ES-I3 (cell line): ENCODE measurements at regions not wholly inside any gene's neighbourhood (a gene's known extent, or its start where the extent isn't known, plus 50 kb on each side); places are given as distances from the start of the nearest gene placed in this dataset.

Experiments used
- H3K36me3 ChIP-seq: 2 replicates; pipeline ENCODE4 v1.6.1; 2013; ENCODE audit warnings: mild to moderate bottlenecking, low read length, control low read depth, moderate library complexity; ENCODE audit not compliant: insufficient read depth
- H3K4me1 ChIP-seq: 2 replicates; pipeline ENCODE4 v1.6.1; 2013; ENCODE audit warnings: mild to moderate bottlenecking, control low read depth, low read length; ENCODE audit not compliant: insufficient read depth
- H3K9ac ChIP-seq: 2 replicates; pipeline ENCODE4 v1.6.1; 2013; ENCODE audit warnings: low read depth, mild to moderate bottlenecking, low read length, moderate library complexity
- H3K9me3 ChIP-seq: 2 replicates; pipeline ENCODE4 v1.6.1; 2013; ENCODE audit warnings: mild to moderate bottlenecking, low read length, moderate library complexity; ENCODE audit not compliant: control insufficient read depth, insufficient read depth

- Histone ChIP-seq H3K4me1 (no peaks in the 10 kb centered on the region), H3K9me3 (no peaks in the 10 kb centered on the region), H3K36me3 (no peaks in the 10 kb centered on the region), H3K9ac (no peak overlapping the region)
Observed at GRCh38 chr2:155203178-155203577, 504.7 kb downstream of the KCNJ3 start.

DNA sequence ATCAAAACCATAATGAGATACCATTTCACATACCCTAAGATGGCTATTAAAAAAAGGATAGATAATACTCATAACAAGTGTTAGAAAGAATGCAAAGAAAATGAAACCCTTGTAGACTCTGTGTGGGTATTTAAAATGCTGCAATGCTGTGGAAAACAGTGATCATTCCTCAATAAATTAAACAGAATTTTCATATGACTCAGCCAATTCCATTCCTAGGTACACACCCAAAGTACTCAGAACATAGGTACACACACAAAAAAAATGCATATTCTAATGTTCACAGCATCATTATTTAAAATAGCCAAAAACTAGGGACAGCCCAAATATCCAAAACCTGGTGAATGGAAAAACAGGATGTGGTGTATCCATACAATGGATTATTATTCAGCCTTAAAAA, 502.3 kb downstream of the KCNJ3 start:
- H3K4me1 ChIP-seq = no peaks in the 10 kb centered on the region
- H3K9ac ChIP-seq = no peak overlapping the region
- H3K9me3 ChIP-seq = no peaks in the 10 kb centered on the region
- no peaks in the 10 kb centered on the region for H3K36me3 ChIP-seq

- Histone ChIP-seq H3K4me1 (peaks cover 12% of the 10 kb centered on the region; the same call in 1 of the 2 replicates), H3K36me3 (no peaks in the 10 kb centered on the region), H3K9ac (no peak overlapping the region), H3K9me3 (no peaks in the 10 kb centered on the region)
Observed at GRCh38 chr2:155190342-155190741, 491.8 kb downstream of the KCNJ3 start.

DNA sequence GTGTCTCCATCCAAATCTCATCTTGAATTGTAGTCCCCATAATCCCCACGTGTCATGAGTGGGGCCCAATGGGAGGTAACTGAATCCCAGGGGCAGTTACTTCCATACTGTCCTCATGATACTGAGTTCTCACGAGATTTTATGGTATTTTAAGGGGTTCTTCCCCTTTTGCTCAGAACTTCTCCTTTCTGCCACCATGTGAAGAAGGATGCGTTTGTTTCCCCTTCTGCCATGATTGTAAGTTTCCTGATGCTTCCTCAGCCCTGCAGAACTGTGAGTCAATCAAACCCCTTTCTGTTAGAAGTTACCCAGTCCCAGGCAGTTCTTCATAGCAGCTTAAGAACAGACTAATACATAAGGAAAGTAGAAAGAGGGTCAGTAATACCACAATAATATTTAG, 480.4 kb downstream of the KCNJ3 start:
- H3K36me3 ChIP-seq = no peaks in the 10 kb centered on the region
- H3K9me3 ChIP-seq = no peaks in the 10 kb centered on the region
- H3K4me1 ChIP-seq = no peaks in the 10 kb centered on the region
- no peak overlapping the region for H3K9ac ChIP-seq

DNA sequence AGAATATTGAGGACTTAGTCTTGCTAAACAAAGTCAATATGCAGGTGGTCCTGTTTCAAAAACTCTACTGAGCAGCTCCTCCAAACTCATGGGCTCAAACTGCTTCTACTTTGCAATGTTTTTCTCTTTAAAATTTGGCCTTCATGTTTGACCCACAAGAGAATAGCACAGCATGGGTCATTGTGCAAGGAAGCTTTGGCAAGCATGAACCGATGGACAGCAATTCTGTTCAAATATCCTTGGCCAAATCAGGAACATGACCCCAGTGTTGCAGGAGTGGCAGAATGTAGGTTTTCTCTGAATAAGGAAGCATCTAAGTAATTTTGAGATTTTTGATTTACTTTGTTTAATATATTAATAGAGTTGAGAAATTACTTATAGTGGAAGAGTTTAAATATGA, 477.9 kb downstream of the KCNJ3 start:
- no peaks in the 10 kb centered on the region for H3K36me3 ChIP-seq
- no peak overlapping the region for H3K9ac ChIP-seq
- H3K4me1 ChIP-seq = no peaks in the 10 kb centered on the region
- no peaks in the 10 kb centered on the region for H3K9me3 ChIP-seq

DNA sequence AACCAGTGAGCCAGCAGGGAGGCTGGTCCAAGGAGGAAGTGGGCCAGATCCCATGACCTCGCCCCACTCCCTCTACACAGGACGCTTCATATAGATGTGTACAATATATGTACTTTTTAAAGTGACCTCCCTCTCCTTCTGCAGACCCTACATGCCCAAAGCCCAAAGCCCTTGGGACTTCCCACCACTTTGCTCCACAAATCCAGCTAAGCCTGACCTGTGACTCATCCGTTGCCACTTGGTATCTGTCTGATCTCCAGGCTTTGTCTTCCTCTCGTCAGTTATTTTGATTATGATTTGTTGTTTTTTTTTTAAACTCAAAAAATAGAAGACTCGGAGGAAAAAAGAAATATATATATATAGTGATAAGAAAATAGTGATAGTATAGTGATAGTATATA, 470.8 kb downstream of the KCNJ3 start:
- H3K36me3 ChIP-seq = no peaks in the 10 kb centered on the region
- no peaks in the 10 kb centered on the region for H3K9me3 ChIP-seq
- no peak overlapping the region for H3K9ac ChIP-seq
- H3K4me1 ChIP-seq = no peaks in the 10 kb centered on the region

DNA sequence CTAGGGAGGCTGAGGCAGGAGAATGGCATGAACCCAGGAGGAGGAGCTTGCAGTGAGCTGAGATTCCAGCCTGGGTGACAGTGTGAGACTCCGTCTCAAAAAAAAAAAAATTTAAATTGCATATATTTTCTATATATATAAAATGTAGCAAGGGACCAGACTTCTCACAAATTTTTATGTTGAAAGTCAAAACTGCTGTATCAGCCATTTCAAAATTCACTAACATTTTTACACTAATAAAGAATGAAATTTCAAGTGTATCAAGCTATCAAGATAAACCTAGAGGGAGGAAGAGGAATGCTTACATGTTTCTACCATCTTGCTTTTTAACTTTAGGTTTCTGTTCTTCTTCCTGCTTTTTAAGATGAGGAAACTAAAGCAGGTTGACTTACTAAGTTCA, 464.0 kb downstream of the KCNJ3 start:
- Histone ChIP-seq H3K9me3 (no peaks in the 10 kb centered on the region), H3K9ac (no peak overlapping the region), H3K4me1 (no peaks in the 10 kb centered on the region), H3K36me3 (no peaks in the 10 kb centered on the region)

DNA sequence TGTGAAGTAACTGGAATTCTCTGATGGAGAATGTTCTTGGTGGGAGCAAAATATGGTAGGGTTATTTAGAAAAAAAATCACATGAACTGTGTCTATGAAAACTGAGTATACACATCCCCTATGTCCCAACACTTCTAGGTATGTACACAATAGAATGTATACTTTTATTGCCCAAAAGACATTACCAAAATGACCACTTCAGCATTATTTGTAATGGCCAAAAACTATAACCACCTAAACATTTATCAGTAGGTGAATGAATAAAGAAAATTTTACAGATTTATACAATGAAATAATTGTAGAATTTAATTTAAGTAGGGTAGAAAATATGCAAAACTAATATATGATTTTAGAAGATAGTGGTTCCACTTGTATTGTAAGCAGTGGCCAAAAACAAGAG, 462.8 kb downstream of the KCNJ3 start:
- no peak overlapping the region for H3K9ac ChIP-seq
- H3K36me3 ChIP-seq = no peaks in the 10 kb centered on the region
- H3K4me1 ChIP-seq = no peaks in the 10 kb centered on the region

GRCh38 chr2:155157711-155158110, 459.2 kb downstream of the KCNJ3 start:
- no peaks in the 10 kb centered on the region for H3K9me3 ChIP-seq
- no peaks in the 10 kb centered on the region for H3K36me3 ChIP-seq
- no peak overlapping the region for H3K9ac ChIP-seq
- peaks cover 9% of the 10 kb centered on the region for H3K4me1 ChIP-seq

More for the DNA sequence above, 462.8 kb downstream of the KCNJ3 start:
- no peaks in the 10 kb centered on the region for H3K9me3 ChIP-seq

- Histone ChIP-seq H3K36me3 (no peaks in the 10 kb centered on the region), H3K4me1 (peaks cover 9% of the 10 kb centered on the region), H3K9me3 (no peaks in the 10 kb centered on the region), H3K9ac (no peak overlapping the region)
Observed at GRCh38 chr2:155157065-155157464, 458.6 kb downstream of the KCNJ3 start.

GRCh38 chr2:155151945-155152344, 453.4 kb downstream of the KCNJ3 start:
- H3K4me1 ChIP-seq = peaks cover 9% of the 10 kb centered on the region
- no peak overlapping the region for H3K9ac ChIP-seq
- H3K36me3 ChIP-seq = no peaks in the 10 kb centered on the region
- no peaks in the 10 kb centered on the region for H3K9me3 ChIP-seq

- Histone ChIP-seq H3K4me1 (peaks cover 9% of the 10 kb centered on the region), H3K9ac (no peak overlapping the region), H3K36me3 (no peaks in the 10 kb centered on the region), H3K9me3 (no peaks in the 10 kb centered on the region)
Observed at GRCh38 chr2:155151472-155151871, 453.0 kb downstream of the KCNJ3 start.

- Histone ChIP-seq H3K4me1 (0 out of 2 replicates have a peak, but pooled peaks cover 4% of the 10 kb centered on the region), H3K9ac (no peak overlapping the region)
Observed at GRCh38 chr2:155145758-155146229, 447.3 kb downstream of the KCNJ3 start.

DNA sequence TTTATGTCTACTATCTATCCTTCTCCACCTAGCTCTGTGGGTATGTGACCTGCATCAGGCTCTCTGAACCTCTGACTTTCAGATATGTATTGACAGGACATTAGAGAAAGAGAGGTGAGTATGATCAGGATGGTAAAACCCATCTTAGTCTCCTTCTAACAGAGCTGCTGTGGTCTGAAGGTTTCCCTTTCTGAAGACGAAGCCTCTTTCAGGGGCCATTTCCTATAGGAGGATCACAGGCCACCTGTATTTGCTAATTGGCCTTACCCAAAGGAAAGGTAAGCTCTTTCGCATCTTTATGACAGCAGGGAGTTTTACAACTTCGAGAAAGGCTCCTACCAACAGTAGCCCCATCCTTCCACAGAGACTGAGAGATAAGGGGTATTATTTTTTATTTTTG, 442.9 kb downstream of the KCNJ3 start:
- Histone ChIP-seq H3K4me1 (0 out of 2 replicates have a peak, but pooled peaks cover 4% of the 10 kb centered on the region), H3K9me3 (no peaks in the 10 kb centered on the region), H3K36me3 (no peaks in the 10 kb centered on the region), H3K9ac (no peak overlapping the region)

More at GRCh38 chr2:155145758-155146229, 447.3 kb downstream of the KCNJ3 start:
- Histone ChIP-seq H3K9me3 (no peaks in the 10 kb centered on the region), H3K36me3 (no peaks in the 10 kb centered on the region)

- H3K36me3 ChIP-seq = no peaks in the 10 kb centered on the region
- no peaks in the 10 kb centered on the region for H3K9me3 ChIP-seq
Observed at GRCh38 chr2:155125585-155126230, 427.2 kb downstream of the KCNJ3 start.

More at GRCh38 chr2:155125585-155126230, 427.2 kb downstream of the KCNJ3 start:
- Histone ChIP-seq H3K4me1 (no peaks in the 10 kb centered on the region), H3K9ac (no peak overlapping the region)
